Left lung (tissue), 4 donors: ENCODE measurements at regions not wholly inside any gene's neighbourhood (a gene's known extent, or its start where the extent isn't known, plus 50 kb on each side); places are given as distances from the start of the nearest gene placed in this dataset.

Experiments used
- ATAC-seq: fragments of 200-7000 bp; cut with Tn5 transposase; one replicate; pipeline ENCODE4 v1.9.1; 2020; ENCODE audit warnings: moderate library complexity
- DNase-seq, 4 donors: peaks; one replicate each; pipeline ENCODE4 v3.0.0-alpha.2; 2013 to 2020
- H3K27ac ChIP-seq, 2 donors: fragments of 200-600 bp; sonication (generic) in 1 of 2; one replicate each; pipeline versions ENCODE4 v1.5.0 to v1.8.0; 2020 to 2021
- H3K27me3 ChIP-seq, 2 donors: fragments of 200-600 bp; sonication (generic) in 1 of 2; one replicate each; pipeline versions ENCODE4 v1.5.0 to v1.8.0; 2020 to 2021
- H3K36me3 ChIP-seq, 2 donors: fragments of 200-600 bp; sonication (generic) in 1 of 2; one replicate each; pipeline versions ENCODE4 v1.5.0 to v1.8.0; 2020 to 2021
- H3K4me1 ChIP-seq, 2 donors: fragments of 200-600 bp; one replicate each; pipeline ENCODE4 v1.8.0; 2021
- H3K4me3 ChIP-seq, 2 donors: fragments of 200-600 bp; sonication (generic) in 1 of 2; one replicate each; pipeline versions ENCODE4 v1.5.0 to v1.8.0; 2020 to 2021; ENCODE audit warnings: mild to moderate bottlenecking in 1 of 2
- H3K9me3 ChIP-seq, 2 donors: fragments of 200-600 bp; sonication (generic) in 1 of 2; one replicate each; pipeline versions ENCODE4 v1.5.0 to v1.8.0; 2020 to 2021
- intact Hi-C, 2 donors: fragments of 100-400 bp; cut with DNase I; formaldehyde crosslinking; loops; one replicate each; pipeline versions ENCODE4 v1.11.2 to v1.14.2; 2022
- TF ChIP-seq, protein P1 (sequence below), 2 donors: fragments of 200-600 bp; sonication (generic) in 1 of 2; IDR thresholded peaks; one replicate each; pipeline versions ENCODE4 v1.5.0 to v1.8.0; 2021; ENCODE audit warnings: antibody characterized with exemption in 2 of 2
- donor health status: DM: no; HTN: yes; CAD: no.
- donor health status: DM: no; HTN: no; CAD: no.

DNA sequence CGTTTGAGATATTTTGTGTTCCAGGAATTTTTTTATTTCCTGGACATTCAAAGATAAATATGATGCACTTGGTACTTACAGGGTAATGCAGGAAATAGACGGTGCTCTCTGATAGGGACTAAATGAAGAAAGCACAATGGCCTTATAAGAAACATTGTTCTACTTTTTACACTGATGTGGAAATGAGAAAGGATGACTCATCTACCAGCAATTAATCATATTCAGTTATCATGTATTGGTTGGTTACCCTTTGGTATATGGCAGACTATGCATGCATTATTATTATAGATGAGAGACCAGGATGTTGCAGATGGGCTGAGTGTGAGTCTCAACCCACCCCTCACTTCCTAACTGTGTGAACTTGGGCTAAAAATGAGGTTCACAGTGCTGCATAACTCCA, 222.2 kb downstream of the FLRT2 start:
- ATAC-seq, result no peak
- Histone ChIP-seq H3K27ac (no peak overlapping the region), H3K27me3 (no peaks in the 10 kb centered on the region), H3K9me3 (peaks cover 0 to 2% of the 10 kb centered on the region in 2 donors), H3K4me3 (no peak overlapping the region), H3K36me3 (no peaks in the 10 kb centered on the region), H3K4me1 (no peaks in the 10 kb centered on the region)
- intact Hi-C loops, result no loop called here
- TF ChIP-seq, protein P1, sequence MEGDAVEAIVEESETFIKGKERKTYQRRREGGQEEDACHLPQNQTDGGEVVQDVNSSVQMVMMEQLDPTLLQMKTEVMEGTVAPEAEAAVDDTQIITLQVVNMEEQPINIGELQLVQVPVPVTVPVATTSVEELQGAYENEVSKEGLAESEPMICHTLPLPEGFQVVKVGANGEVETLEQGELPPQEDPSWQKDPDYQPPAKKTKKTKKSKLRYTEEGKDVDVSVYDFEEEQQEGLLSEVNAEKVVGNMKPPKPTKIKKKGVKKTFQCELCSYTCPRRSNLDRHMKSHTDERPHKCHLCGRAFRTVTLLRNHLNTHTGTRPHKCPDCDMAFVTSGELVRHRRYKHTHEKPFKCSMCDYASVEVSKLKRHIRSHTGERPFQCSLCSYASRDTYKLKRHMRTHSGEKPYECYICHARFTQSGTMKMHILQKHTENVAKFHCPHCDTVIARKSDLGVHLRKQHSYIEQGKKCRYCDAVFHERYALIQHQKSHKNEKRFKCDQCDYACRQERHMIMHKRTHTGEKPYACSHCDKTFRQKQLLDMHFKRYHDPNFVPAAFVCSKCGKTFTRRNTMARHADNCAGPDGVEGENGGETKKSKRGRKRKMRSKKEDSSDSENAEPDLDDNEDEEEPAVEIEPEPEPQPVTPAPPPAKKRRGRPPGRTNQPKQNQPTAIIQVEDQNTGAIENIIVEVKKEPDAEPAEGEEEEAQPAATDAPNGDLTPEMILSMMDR (IDR thresholded peaks at IDR 0.05), result no peak
- DNase-seq, result no peak

DNA sequence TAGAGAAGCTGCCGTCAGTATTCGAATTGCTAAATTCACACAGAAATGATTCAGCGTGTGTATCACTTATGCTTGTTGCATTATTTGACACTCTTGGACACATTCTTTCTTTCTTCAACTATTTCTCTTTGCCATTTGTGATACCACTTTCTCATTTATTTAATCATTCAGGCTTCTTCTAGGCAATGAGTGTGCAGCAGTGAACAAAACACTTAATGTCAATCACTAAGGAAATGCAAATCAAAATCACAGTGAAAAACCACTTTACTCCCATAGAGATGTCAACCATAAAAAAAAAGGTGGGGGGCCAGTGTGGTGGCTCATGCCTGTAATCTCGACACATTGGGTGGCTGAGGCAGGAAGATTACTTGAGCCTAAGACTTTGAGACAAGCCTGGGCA, 214.6 kb downstream of the FLRT2 start:
- Histone ChIP-seq H3K36me3 (no peaks in the 10 kb centered on the region), H3K27ac (no peak overlapping the region), H3K4me3 (no peak overlapping the region), H3K9me3 (peaks cover 0 to 2% of the 10 kb centered on the region in 2 donors), H3K27me3 (no peaks in the 10 kb centered on the region), H3K4me1 (no peaks in the 10 kb centered on the region)
- TF ChIP-seq, protein P1 (IDR thresholded peaks at IDR 0.05), result no peak
- ATAC-seq, result no peak
- intact Hi-C loops, result no loop called here
- no peak for DNase-seq

DNA sequence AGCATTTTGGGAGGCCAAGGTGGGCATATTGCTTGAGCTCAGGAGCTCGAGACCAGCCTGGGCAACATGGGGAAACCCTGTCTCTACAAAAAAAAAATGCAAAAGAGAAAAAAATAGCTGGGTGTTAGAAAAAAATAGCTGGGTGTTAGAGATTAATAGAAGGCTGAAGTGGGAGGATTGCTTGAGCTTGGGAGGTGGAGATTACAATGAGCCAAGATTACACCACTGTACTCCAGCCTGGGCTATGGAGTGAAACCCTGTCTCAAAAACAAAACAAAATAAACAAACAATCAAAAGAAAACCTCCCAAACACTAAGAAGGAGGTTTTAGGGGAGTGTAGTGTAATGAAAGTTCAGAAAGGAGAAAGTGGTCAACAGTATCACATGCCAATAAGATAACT, 202.1 kb downstream of the FLRT2 start:
- H3K4me3 ChIP-seq, result no peak overlapping the region
- H3K36me3 ChIP-seq, result no peaks in the 10 kb centered on the region
- DNase-seq (no peak), ATAC-seq (peak; percentile 27)
- H3K27ac ChIP-seq, result no peak overlapping the region
- H3K4me1 ChIP-seq, result no peaks in the 10 kb centered on the region
- TF ChIP-seq, protein P1 (IDR thresholded peaks at IDR 0.05), result no peak
- intact Hi-C loops, result no loop called here
- no peaks in the 10 kb centered on the region for H3K27me3 ChIP-seq
- no peaks in the 10 kb centered on the region for H3K9me3 ChIP-seq

DNA sequence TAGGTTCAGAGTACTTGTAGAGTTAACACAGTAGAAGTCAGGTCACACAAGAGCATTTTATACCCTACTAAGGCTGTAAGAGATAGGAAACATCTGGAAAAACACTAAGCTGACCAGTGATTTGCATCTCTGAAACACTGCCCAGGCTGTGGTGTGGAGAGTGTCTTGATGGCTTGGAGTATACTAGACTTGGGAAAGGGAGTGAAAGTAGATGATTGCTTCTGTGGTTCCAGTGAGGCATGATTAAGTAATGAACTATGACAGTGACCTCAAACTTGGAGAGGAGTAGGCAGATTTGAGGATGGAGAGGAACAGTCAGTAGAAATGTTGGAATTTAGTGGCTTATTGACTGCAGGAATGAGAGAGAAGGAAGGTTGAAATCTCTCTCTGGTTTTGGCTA, 201.2 kb downstream of the FLRT2 start:
- Histone ChIP-seq H3K4me3 (no peak overlapping the region), H3K9me3 (no peaks in the 10 kb centered on the region), H3K4me1 (no peaks in the 10 kb centered on the region), H3K27me3 (no peaks in the 10 kb centered on the region), H3K36me3 (no peaks in the 10 kb centered on the region), H3K27ac (no peak overlapping the region)
- ATAC-seq, result peak; percentile 90
- TF ChIP-seq, protein P1 (IDR thresholded peaks at IDR 0.05), result no peak
- DNase-seq, result peak in 3 of 4 donors; percentile 48 to 65 (median 57)
- intact Hi-C loops, result no loop called here

DNA sequence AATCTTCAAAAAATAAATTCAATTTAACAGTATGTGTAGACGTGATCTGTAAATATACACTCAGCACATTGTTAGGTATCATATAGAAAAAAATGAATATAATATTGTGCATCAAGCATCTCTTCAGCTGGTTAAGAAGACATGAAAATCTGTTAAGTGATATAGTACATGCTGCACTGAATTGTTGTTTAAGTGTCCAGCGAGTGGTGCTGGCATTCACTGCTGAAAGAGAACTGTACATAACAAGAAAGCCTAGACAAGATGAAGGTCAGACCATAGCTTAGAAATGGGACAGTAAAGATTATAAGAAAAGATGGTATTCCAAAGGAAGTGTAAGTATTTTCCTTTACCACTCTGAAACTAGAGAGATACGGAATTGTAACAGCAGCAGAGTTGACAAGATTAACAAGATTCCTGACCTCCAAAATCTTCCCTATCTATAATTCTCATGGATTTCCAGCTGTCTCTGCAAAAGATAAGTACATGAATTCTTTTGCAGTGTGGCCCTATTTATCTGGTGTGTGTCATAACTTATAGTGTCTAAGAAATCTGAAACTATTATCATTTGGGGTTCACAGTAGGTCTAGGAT, 198.6 kb downstream of the FLRT2 start:
- ATAC-seq (no peak), DNase-seq (peak in 1 of 4 donors; percentile 14)
- intact Hi-C loops, result no loop called here
- TF ChIP-seq, protein P1 (IDR thresholded peaks at IDR 0.05), result no peak
- Histone ChIP-seq H3K36me3 (no peaks in the 10 kb centered on the region), H3K27me3 (no peaks in the 10 kb centered on the region), H3K27ac (no peak overlapping the region), H3K9me3 (no peaks in the 10 kb centered on the region), H3K4me1 (no peaks in the 10 kb centered on the region), H3K4me3 (no peak overlapping the region)
